ENCODE measurements at regions not wholly inside any gene's neighbourhood (a gene's known extent, or its start where the extent isn't known, plus 50 kb on each side); places are given as distances from the start of the nearest gene placed in this dataset.

DNA sequence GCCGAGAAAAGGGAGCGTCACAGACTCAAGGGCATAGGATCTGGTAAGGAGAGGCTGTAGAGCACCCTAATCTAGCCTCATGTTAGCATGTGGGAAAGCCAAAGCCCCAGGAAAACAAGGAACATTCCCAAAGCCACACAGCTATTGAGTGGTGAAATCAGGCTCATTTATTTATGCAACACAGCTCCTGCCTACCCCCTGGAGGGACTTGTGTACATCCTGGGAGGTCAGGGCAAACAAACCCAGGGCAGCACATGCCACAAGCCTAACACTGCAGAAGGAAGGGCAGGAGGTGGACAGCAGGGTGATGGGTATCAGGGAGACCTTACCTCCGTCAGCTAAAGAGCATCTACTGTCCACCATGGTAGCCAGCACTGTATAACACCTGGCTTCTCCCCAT is 283.5 kb downstream of the RPLP1 start:
- TF ChIP-seq, protein P1, sequence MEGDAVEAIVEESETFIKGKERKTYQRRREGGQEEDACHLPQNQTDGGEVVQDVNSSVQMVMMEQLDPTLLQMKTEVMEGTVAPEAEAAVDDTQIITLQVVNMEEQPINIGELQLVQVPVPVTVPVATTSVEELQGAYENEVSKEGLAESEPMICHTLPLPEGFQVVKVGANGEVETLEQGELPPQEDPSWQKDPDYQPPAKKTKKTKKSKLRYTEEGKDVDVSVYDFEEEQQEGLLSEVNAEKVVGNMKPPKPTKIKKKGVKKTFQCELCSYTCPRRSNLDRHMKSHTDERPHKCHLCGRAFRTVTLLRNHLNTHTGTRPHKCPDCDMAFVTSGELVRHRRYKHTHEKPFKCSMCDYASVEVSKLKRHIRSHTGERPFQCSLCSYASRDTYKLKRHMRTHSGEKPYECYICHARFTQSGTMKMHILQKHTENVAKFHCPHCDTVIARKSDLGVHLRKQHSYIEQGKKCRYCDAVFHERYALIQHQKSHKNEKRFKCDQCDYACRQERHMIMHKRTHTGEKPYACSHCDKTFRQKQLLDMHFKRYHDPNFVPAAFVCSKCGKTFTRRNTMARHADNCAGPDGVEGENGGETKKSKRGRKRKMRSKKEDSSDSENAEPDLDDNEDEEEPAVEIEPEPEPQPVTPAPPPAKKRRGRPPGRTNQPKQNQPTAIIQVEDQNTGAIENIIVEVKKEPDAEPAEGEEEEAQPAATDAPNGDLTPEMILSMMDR (IDR thresholded peaks at IDR 0.05; ENCODE audit: unreplicated experiment), result no peak
- Mint-ChIP-seq H3K27me3 (ENCODE audit: unreplicated experiment) (peaks cover 83% of the 10 kb centered on the region), H3K4me3 (ENCODE audit: low read depth, unreplicated experiment) (no peak overlapping the region), H3K27ac (ENCODE audit: unreplicated experiment) (no peak overlapping the region), H3K9me3 (ENCODE audit: low read depth, unreplicated experiment) (peaks cover 3% of the 10 kb centered on the region), H3K36me3 (ENCODE audit: insufficient read depth, unreplicated experiment) (no peaks in the 10 kb centered on the region), H3K4me1 (ENCODE audit: low read depth, unreplicated experiment) (peaks cover 1% of the 10 kb centered on the region)
- DNase-seq, result no peak
- CTCF ChIA-PET, result no interaction called here
- intact Hi-C loops (cut with micrococcal nuclease; ENCODE audit: unreplicated experiment), result no loop called here
- no TSS peak for BruUV-seq (replicated peaks)

DNA sequence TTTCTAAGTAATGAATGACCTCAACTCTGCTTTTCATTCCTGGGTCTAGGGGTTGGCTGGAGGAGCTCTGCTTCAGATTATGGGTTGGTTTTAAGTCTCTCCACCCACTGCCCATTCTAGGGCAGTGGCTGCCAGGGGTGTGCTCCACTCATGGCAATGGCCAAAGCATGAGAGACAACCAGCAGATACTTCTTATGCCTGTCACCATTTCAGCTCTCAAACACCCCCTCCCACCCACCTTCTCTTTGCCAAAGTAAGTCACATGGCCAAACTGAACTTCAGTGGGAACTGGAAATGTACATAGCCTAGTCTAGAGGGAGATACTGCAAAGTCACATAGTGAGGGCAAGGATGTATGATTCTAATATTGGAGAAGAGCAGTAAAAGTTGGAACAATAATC is 285.3 kb downstream of the RPLP1 start:
- intact Hi-C loops (cut with micrococcal nuclease; ENCODE audit: unreplicated experiment), result no loop called here
- Mint-ChIP-seq H3K4me3 (ENCODE audit: low read depth, unreplicated experiment) (no peak overlapping the region), H3K27me3 (ENCODE audit: unreplicated experiment) (peaks cover 93% of the 10 kb centered on the region), H3K9me3 (ENCODE audit: low read depth, unreplicated experiment) (peaks cover 3% of the 10 kb centered on the region), H3K36me3 (ENCODE audit: insufficient read depth, unreplicated experiment) (no peaks in the 10 kb centered on the region), H3K4me1 (ENCODE audit: low read depth, unreplicated experiment) (no peaks in the 10 kb centered on the region), H3K27ac (ENCODE audit: unreplicated experiment) (no peak overlapping the region)
- TF ChIP-seq, protein P1 (IDR thresholded peaks at IDR 0.05; ENCODE audit: unreplicated experiment), result no peak
- no TSS peak for BruUV-seq (replicated peaks)
- DNase-seq, result no peak
- CTCF ChIA-PET, result interaction anchor here (0.7 kb wide), 1 partner anchor 144 kb away, joined by 5 read pairs; no protein-coding TSS in a partner anchor

DNA sequence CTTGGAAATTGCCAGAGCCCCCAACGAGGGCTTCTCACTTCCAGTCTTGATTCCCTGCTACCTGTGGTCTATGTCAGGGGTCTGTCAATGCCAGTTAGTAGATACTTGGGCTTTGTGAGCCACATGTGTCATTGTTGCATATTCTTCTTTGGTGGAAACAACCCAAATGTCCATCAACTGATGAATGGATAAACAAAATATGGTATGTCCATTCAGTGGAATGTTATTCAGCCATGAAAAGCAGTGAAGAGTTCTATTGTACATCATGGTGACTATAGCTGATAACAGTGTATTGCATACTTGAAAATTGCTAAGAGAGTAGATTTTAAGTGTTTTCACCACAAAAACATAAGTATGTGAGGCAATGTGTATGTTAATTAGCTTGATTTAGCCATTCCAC is 288.1 kb downstream of the RPLP1 start:
- Mint-ChIP-seq H3K9me3 (ENCODE audit: low read depth, unreplicated experiment) (peaks cover 3% of the 10 kb centered on the region), H3K36me3 (ENCODE audit: insufficient read depth, unreplicated experiment) (no peaks in the 10 kb centered on the region), H3K27me3 (ENCODE audit: unreplicated experiment) (peaks cover 86% of the 10 kb centered on the region), H3K27ac (ENCODE audit: unreplicated experiment) (no peak overlapping the region), H3K4me1 (ENCODE audit: low read depth, unreplicated experiment) (no peaks in the 10 kb centered on the region), H3K4me3 (ENCODE audit: low read depth, unreplicated experiment) (no peak overlapping the region)
- intact Hi-C loops (cut with micrococcal nuclease; ENCODE audit: unreplicated experiment), result no loop called here
- DNase-seq, result no peak
- TF ChIP-seq, protein P1 (IDR thresholded peaks at IDR 0.05; ENCODE audit: unreplicated experiment), result no peak
- CTCF ChIA-PET, result no interaction called here
- BruUV-seq (replicated peaks), result no TSS peak

DNA sequence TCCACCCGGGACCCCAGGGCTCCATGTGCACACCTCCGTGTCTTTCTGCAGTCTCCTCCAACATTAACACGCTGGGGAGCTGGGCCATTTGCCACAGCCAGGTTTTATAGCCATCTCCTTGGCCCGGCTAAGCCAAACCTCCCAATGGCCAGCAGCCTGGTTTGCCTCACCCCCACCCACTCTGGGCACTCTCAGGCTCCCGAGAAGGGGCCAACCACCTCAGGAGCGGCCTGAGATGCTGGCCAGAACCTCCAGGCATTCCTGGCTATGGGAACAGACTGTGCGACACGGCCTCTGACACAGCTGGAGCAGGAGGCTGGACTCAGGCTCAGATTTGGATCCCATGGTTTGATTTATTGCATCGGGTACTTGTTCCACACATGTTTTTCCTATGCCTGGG is 289.7 kb downstream of the RPLP1 start:
- peaks cover 3% of the 10 kb centered on the region for H3K9me3 Mint-ChIP-seq (ENCODE audit: low read depth, unreplicated experiment)
- BruUV-seq (replicated peaks), result no TSS peak
- no peak for DNase-seq
- intact Hi-C loops (cut with micrococcal nuclease; ENCODE audit: unreplicated experiment), result no loop called here
- CTCF ChIA-PET, result no interaction called here
- peaks cover 82% of the 10 kb centered on the region for H3K27me3 Mint-ChIP-seq (ENCODE audit: unreplicated experiment)
- no peaks in the 10 kb centered on the region for H3K36me3 Mint-ChIP-seq (ENCODE audit: insufficient read depth, unreplicated experiment)
- no peaks in the 10 kb centered on the region for H3K4me1 Mint-ChIP-seq (ENCODE audit: low read depth, unreplicated experiment)
- H3K4me3 Mint-ChIP-seq (ENCODE audit: low read depth, unreplicated experiment), result no peak overlapping the region
- H3K27ac Mint-ChIP-seq (ENCODE audit: unreplicated experiment), result no peak overlapping the region
- TF ChIP-seq, protein P1 (IDR thresholded peaks at IDR 0.05; ENCODE audit: unreplicated experiment), result no peak

Data from Calu3 (cell line).